Left kidney (tissue), 1 donor: ENCODE measurements at regions not wholly inside any gene's neighbourhood (a gene's known extent, or its start where the extent isn't known, plus 50 kb on each side); places are given as distances from the start of the nearest gene placed in this dataset.
"Not testable (repeated sequence)": the region's sequence is repeated elsewhere in the genome, so short reads cannot be mapped to it uniquely, and the experiment has no call there.

ENCODE experiments used
- DNase-seq: peaks from one replicate; pipeline ENCODE4 v3.0.0-alpha.2; 2013

DNA sequence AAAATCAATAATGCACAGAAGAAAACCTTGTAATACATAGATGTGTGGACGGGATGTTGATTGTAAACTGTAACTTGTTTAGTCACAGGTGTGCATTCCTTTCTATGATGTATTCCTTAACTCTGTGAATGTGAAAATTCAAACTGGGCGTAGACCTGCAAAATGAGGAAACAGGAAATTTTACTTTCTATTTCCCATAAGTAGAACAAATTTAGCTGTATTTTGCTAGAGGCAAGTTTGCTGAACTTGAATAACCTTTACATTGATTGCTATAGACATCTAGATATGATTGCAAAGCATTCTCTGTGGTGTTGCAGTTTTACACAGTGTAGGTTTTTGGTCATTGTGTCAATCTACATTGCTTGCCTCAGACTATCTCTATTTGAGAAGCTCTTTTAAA, 368.4 kb upstream of the MAN1A1 start:
- no peak for DNase-seq

DNA sequence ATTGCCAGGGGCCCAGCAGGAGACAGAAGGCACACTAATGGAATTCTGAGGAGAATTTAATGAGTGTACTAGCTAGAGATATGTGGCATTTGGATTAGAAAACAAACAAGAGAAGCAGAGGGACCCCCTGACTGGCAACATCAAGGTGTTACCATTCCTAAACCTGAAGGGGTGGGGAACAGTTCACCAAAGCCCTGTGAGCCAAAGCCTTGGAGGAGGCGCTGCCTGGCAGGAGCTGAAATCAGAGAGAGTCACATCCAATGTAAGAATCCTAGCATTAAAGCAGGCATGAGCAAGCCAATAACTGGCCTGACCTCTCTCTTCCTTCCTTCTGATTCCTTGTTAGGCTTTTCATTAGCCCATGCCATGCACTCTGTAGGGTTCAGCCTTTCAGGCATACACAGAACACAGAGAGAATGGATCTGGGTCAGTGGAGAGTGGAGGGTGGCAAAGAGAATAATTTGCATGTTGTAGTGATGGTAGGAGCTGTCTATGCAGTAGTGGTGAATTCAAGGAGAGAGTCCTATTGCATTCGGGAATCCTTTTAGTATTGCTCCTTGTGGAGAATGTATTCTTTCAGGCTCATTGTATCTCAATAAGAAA, 367.2 kb upstream of the MAN1A1 start:
- no peak for DNase-seq

DNA sequence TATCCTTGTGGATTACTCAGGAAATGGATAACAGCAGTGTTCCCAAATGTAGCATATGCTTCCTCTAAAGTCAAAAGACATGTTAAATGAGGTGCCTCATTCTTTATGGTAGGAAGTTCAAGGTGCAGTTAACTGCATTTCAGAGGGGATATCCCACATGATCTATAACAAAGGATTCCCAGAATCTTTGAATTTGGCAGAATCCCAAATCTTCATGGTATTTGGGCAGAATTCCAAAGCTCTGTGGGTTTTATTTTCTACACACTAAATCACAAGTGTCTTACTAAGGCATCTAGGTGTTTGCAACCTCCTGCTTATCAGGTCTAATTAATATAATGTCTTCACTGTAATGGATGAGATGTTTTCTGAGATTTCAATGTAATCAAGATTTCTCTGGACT, 364.3 kb upstream of the MAN1A1 start:
- DNase-seq = no peak

DNA sequence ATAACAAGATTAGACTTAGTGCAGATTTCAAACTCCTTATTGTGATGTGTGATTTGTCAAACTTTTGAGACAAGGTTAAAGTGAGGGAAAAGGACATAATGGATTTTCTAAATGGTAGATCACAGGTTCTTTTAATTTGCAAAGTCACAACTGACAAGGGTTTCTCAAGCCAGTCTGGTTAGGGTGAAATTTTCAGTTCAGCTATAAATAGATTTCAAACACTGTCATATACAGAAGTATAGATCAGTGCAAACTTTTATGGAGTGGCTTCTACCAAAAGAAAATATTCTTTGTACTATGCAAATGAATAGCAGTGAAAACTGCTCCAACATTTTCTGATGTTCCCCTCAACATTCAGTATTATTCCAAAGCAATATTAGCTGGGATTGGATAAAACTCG, 337.1 kb upstream of the MAN1A1 start:
- DNase-seq = no peak

DNA sequence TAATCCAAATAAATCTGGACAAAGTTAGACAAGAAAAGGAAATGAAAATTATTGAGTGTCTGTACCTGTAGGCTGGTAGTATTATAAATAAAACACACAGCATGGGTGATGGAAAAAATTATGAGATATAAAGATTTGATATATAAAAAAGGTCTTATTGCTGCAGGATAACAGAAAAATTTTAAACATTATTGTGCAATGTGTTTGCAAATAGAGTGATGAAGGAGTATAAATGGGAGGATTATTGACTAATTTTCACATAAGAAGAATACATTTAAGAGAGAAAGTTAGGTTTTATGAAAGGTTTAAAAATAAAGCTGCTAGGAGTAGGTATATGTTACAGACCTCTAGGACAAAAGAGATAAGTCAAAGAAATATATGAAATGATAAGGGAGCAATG, 336.7 kb upstream of the MAN1A1 start:
- no peak for DNase-seq

DNA sequence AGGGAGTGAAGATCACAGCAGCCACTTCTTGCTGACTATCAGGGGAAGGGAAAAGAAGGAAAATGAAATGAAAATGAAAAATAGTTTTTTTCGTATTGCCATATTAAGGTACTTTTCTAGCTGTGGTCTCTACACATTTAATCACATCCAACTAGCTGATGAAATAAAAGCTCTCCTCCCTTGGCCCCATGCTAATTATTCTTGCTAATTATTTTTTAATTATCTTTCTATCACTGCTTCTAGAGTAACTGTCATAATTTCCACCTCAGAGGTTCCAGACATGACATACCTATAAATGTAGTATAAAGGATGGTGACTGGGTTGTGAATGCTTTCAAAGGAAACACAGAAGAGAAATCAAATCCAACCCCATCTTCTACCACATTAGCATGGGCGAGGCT, 334.1 kb upstream of the MAN1A1 start:
- DNase-seq = no peak

DNA sequence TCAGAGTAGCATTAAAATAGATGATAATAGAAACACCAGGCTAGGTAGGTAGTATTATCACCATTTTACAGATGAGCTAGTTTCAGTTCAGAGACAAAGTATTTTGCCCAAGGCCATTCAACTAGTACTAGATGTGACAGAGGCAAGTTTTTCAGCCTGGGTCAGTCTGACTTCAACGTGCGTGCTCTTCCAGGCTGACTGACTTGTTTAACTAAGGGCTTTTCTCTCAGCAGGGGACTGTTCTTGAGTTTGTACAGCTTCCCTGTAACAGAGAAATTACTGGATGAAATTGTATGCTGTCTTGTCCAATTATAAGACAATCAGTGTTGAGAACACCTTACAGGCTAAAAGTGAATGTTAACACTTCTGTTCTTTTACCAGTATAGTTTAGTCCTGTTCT, 333.5 kb upstream of the MAN1A1 start:
- no peak for DNase-seq

DNA sequence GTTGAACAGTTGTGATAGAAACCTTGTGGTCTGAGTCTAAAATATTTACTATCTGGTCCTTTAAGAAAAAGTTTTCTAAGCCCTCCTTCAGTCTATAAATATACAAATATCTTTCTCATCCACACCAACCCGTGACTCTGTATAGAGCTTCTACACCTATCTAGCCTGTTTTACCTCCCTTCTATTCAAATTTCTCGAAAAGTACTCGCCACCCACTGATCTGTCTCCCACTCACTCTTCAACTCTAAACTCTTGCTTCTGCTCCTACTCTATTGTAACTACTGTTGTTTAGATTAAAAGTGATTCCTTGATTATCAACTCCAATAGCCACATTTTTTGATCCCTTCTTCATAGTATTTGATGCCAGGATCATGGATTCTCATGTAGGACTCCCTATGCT, 329.4 kb upstream of the MAN1A1 start:
- DNase-seq = no peak

DNA sequence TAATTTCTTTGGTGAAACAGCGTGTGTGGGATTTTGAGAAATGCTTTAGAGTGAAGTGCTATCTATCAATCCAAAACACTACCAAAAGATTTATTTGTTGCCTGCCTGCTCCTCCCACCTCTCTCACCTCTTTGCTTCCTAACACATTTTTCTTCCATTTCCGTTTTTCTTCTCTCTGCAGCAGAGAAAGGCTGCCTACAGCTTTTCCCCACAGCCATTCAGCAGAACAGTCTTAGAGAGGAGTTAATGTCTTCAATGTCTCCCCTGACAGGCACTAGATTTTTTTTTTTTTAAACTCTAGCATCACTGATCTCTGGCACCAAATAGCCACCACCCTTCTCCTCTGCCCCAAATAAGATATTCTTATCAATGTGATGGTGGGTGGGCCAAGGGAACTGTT, 327.8 kb upstream of the MAN1A1 start:
- DNase-seq = no peak

DNA sequence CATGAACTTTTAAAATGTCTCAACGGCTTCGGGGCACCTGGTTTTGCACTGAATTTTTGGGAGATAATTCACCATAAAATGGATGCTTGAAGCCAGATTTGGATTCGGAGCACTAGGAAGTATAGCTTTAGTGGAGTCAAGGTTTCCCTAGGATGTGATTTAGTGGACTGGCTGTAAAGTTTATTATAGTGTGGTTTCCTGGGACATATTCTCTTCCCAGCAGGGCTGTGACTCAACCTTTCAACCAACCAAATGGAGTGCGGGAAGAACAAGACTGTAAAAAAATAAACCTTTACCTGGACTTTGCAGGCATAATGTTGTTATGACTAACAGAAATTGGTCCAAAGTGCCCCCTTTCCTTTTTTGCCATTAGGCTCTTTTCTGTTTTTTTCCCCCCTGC, 327.4 kb upstream of the MAN1A1 start:
- DNase-seq = no peak

DNA sequence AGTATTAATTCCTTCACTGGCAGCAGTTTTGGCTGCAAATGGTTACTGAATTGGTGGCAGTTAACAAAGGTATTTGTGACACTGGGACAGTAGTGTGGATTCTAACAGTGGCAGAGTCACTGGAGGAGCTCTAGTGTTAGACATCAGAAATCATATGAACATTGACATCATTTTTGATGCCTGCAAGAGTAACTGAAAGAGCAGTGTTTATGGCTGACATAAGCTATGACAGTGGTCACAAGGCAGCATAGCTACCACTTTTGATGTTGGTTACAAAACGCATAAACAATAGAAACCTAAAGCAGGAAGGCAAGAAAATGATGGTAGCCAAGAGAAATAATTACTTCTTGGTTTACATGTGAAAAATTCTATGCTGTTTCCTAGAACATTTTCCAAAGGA, 326.7 kb upstream of the MAN1A1 start:
- no peak for DNase-seq

DNA sequence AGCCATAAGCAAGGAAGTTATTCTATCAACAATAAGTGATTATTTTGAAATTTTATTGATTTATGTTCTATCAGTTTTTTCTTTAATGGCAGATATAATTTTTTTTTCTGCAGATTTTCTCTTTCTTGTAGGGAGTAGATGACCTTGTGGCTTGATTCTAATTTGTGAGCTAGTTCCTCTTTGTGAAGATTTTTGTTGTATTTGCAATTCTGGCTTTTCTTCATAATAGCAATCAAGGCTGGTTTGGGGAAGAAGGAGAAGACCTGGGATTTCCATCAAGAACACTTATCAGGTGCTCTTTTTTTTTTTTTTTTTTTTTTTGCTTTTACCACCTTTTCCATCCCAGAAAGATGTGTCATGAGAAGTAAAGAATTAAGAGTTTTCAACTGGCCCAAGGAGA, 324.2 kb upstream of the MAN1A1 start:
- no peak for DNase-seq

DNA sequence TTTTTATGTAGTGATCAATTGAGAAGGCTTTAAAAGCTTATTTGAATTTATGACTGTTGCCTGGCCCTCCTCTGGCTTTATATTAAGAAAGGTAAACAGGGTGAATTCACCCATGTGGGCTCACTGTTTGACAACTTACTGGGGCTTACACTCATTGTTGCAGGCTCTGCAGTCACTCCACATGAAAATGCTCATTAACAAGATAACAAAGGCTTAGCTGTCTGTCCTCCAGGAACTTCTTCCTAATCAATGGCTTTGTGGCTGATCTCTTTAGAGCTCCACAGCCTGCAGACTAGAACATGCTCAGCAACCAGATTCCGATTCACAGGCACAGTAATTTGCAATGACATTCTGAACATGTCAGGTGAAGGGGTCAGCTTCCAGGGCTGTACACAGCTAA, 323.2 kb upstream of the MAN1A1 start:
- no peak for DNase-seq

DNA sequence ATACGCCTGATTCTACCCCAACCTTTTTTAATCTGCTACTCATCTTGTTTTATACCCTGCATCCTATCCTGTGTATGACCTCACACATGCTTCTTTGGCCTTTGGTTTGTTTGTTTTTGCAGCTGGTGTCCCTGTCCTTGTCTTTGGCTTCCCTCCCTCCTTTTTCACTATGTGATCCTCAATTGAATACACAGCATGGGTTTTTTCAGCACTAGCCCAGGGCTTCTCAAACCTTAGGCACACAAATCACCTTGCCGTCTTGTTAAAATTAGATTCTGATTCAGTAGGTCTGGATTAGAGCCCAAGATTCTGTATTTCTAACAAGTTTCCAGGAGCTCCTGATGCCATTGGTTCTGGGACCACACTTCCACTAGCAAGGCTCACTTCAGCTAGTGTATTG, 321.5 kb upstream of the MAN1A1 start:
- DNase-seq = no peak

DNA sequence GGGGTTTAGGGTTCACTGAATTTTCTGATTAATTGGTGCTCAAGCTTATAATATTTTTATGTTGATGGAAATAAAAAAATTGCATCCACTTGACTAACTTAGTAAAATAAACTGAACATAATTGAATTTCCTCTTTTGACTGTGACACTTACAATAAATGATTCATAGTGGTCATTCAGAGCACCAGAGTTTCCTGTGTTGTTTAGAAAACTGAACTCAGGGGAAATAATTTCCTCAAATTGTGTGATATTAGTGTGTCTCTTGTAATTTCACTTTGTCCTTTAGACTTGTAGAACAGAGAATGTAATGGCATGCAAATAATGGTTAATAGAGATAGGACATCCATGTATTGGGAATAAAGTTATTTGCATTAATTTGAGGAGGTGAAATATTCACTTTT, 319.7 kb upstream of the MAN1A1 start:
- DNase-seq = no peak

DNA sequence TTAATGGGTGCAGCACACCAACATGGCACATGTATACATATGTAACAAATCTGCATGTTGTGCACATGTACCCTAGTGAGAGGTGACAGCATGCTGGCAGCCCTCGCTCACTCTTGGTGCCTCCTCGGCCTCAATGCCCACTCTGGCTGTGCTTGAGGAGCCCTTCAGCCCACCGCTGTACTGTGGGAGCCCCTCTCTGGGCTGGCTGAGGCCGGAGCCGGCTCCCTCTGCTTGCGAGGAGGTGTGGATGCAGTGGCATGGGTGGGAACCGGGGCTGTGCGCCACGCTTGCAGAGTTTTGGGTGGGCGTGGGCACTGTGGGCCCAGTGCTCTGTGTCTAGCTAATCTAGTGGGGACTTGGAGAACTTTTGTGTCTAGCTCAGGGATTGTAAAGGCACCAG, 315.9 kb upstream of the MAN1A1 start:
- DNase-seq = not testable (repeated sequence)

DNA sequence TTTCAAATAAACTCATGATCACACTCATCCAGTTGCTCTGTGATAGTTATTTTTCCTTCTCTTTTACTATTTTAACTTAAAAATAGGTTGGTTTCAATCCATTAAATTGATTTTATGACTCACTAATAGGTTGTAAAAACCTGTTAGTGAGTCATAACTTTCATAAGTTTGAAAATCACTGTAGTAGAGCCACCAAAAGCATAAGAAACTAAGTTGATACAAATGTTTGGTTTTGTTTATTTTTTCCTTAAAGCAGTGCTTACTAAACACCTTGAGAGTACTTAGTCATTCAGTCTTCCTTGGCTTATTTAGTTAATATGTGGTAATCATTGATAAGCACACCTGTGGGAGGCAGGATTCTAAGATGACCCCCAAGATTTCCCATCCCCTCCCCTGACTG, 312.1 kb upstream of the MAN1A1 start:
- no peak for DNase-seq

DNA sequence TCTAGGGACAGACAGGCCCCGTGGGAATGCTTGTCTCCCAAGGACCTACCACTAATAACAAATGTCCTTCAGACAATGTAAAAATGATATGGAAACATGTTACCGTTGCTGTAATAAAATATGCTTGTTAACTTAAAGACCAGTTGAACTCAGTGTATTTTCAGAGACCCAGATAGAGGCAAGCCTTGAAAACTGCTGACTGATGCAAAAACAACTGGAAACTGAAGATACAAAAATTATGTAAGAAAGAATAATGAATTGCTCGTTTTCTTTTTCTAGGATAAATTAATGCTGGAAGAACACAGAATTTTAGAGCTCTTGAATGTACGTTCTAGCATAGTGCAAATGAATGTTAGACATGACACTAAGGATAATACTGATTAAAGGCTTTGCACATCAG, 311.5 kb upstream of the MAN1A1 start:
- no peak for DNase-seq

DNA sequence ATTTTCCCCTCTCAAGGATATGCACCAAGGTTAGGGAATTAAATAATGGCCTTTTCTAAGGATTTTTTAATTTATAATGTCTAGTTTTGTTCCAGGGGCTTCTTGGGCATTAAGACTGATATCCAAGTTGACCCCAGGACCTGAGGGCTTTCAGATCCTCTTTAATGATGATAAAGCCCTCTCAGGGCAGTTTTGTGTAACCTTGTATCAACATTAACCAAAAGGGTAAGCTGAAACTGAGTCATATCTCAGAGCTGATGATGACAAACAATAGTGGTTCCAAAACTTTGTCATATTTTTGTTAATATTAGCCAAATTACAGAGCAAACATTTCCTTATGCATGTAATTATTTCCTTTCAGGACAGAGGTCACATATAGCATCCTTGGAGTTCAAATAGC, 309.4 kb upstream of the MAN1A1 start:
- no peak for DNase-seq

DNA sequence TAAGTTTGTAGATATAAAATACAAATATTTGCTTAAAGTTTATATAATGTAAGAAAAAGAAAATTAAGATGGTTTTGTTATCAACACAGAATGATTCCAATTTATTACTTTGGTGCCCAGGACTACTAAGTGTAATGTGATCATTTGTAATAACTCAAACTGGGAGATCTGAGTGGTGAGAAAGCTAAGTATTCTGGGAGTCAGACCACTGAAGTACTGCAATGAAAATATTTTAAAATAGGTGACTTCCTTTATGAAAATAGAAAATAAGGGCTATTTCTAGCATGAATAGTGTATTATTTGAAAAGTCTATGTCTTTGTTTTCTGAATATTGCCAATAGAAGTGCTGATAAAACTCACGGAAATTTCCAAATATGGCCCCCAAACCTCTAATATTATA, 305.6 kb upstream of the MAN1A1 start:
- no peak for DNase-seq

DNA sequence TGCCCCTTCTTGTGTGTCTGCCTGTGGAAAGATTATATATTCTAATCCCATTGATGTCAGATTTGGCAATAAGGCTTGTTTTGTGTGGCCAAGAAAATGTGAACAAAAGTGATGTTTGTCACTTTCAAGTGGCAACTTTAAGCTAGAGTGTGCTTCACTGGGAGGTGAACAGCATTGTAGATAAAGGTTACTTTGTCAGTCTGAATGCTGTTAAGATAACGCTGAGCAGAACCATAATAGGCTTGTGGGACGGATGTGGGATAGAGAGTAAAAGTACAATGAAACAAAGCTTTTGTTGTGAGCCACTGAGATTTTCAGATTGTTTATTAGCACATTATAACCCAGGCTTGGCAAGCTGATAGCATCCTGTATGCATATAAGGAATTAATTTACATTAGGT, 303.8 kb upstream of the MAN1A1 start:
- DNase-seq = no peak

DNA sequence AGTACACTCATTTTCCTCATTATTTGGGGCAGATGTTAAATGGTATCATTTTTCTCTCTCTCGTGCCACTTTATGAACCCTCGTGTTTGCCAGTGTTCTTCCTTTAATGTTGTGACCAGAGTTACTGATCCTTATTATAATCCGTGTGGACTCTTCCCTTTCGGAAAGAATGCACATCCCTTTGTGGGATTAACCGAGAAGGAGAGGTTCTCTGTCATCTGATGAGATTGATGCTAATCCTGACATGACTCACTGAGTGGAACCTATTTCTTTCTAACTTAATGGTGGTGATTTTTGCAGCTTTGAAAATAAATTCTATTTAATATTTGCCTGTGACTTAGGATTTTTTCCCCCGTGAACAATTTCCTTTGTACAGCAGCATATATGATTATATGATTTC, 300.0 kb upstream of the MAN1A1 start:
- no peak for DNase-seq

DNA sequence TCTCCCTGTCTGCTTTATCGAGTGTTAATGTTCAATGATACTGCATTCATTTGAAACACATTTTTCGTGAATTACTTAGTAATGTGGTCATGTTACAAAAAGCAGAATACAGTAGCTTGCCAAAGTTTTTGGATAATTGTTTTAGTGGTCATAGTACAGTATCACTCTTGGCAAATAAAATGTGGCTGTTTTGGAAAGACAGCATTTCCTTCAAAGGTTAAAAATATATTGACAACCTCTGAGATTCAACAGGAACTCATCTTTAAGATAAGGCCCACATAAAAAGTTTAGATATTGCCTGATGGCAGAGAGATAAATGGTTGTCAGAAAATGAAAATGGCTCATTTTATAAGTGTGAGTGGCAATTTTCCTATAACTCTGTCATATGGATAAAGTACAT, 297.7 kb upstream of the MAN1A1 start:
- DNase-seq = no peak

DNA sequence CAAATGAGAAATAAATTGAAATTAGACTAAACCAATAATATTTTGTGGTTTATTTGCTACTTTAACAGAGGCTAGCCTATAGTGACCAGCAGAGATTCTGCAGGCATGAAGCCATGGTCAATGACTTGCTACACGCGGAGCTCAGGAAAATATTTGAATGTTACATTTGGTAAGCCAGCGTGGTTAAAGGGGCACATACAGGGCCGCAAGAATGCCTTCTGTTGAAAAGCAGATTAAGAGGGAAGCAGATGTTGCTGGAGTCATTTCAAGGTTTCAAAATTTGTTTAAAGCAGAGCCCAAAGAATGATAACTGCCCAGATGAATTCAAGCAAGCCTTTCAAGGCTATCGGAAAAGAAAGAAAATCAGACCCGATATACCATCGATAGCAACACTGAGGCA, 294.3 kb upstream of the MAN1A1 start:
- DNase-seq = no peak

DNA sequence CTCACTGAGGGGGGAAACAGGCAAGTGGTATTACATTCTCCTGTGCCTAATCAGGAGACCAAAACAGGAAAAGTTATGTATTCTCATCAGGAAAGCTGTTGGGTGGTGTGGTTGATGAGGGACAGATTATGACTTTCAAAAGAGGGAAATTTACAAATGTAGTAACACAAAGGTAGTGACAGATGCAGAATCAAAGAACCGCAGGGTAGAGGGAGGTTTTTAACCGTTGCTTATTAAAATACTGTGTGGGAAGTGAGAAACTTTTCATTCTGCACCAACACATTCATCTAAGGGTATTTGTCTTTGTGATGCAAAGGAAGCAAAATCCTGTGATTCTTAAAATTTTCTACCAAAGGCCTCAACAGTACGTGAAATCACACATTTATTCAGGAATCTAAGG, 288.2 kb upstream of the MAN1A1 start:
- DNase-seq = no peak
